RPMI8226 (cell line): ENCODE measurements at regions not wholly inside any gene's neighbourhood (a gene's known extent, or its start where the extent isn't known, plus 50 kb on each side); places are given as distances from the start of the nearest gene placed in this dataset.

Experiments used
- DNase-seq: peaks from one replicate; pipeline ENCODE4 v3.0.0-alpha.2; 2015

GRCh38 chr7:156089222-156089621, 277.0 kb upstream of the SHH start:
- no peak for DNase-seq

GRCh38 chr7:156088115-156088514, 275.9 kb upstream of the SHH start:
- DNase-seq: no peak

DNA sequence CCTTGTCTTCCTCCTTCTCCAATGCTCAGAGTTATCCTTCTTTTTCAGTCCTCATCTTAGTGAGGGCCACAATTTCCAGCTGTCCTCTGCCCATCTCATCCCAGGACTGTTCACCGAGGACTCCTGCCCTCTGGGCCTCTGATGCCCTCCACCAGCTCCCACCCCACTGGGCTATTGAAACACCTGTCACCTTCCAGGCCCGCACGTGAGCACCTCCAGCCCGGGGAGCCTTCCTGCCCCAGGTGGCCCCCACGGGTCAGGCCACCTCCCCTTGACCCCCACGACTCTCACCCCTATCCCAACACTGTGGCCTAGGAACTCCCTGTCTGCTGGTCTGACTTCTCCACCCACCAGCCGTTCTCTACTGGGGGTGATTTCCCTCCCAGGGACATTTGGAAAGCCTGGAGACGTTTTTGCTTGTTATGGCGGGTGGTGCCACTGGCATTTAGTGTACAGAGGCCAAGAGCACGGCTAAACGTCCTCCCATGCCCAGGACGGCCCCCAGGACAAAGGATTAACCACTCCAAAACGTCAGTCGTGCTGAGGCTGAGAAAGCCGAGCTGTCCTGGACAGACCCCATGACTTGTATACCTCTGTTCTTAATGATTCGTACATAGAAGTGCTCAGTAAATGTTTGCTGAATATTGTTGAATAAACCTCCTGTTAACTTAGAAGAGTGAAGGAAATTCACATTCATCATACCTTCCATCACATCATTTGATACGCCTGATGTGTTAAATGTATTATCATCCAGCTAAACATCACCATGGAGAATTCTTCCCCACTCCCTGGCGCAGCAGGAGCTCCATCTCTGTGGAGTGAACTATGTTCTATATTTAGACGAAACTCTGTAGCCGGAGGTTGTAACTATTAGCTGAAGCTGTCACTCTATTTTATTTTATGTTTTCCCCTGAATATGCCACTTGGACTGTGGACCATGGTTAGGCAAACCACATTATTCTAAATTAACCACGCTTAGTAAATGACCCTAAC, 270.1 kb upstream of the SHH start:
- DNase-seq: no peak

DNA sequence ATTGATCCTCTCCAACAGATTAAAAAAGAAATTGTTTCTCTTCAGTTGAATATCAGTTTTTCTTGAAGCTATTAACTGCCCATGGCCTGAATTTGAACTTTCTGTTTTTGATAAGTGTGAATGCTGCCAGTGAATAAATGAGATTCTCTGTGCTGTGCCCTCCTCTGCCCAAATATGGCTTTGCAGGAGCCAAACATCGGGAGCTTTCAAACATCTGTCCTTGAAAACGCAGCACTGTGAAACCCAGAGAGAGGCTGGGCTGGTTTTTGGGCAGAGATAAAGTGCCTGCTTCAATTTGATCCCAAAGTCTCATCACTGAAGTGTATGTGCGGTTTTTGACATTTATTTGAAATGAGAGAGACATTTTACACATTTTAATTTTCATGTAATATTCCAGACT, 268.3 kb upstream of the SHH start:
- DNase-seq: no peak

- no peak for DNase-seq
Measured at GRCh38 chr7:156080046-156080445, 267.8 kb upstream of the SHH start.

- DNase-seq: no peak
Measured at GRCh38 chr7:156079156-156079555, 266.9 kb upstream of the SHH start.

GRCh38 chr7:156074982-156075615, 262.8 kb upstream of the SHH start:
- DNase-seq: no peak

DNA sequence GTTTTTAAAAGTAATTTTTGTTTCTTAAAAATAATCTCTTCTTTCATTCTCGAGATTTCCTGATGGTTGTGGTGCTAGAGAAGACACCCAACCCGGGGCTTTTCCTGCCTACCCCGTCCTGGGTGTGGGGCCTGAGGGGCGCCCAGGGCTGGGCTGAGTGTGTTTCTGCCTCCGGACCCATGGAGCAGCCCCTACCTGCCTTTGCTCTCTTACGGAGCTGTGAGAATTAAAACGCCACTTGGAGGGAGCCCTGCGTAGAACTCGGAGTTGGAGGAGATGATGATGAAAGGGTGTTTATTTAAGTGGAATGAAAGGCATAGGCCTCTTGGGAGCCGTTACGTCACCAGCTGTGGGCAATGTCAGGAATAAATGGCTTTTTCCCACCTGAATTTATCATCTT, 261.8 kb upstream of the SHH start:
- no peak for DNase-seq

GRCh38 chr7:156073366-156074052, 261.2 kb upstream of the SHH start:
- no peak for DNase-seq

DNA sequence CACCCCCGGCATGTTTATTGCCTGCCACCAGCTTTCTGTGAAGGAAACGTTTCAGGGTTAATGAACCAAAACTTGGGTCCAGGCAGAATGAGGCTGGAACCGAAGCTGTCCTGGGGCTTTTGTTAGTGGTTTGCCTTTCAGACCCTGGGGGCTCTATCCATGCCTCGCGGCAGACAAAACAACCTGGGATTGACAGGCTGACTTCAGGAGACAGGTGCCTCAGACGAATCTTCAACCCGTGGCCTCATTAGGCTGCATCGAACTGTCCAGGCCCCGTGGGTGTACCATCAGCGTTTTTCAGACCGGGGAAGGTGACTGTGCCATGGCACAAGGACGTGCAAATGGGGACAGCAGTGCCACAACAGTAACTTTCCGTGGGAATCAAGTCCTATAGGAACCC, 259.3 kb upstream of the SHH start:
- no peak for DNase-seq

GRCh38 chr7:156069891-156070290, 257.6 kb upstream of the SHH start:
- no peak for DNase-seq

GRCh38 chr7:156067156-156067555, 254.9 kb upstream of the SHH start:
- no peak for DNase-seq

GRCh38 chr7:156065400-156065799, 253.1 kb upstream of the SHH start:
- DNase-seq: no peak

GRCh38 chr7:156064971-156065386, 252.7 kb upstream of the SHH start:
- DNase-seq: no peak

DNA sequence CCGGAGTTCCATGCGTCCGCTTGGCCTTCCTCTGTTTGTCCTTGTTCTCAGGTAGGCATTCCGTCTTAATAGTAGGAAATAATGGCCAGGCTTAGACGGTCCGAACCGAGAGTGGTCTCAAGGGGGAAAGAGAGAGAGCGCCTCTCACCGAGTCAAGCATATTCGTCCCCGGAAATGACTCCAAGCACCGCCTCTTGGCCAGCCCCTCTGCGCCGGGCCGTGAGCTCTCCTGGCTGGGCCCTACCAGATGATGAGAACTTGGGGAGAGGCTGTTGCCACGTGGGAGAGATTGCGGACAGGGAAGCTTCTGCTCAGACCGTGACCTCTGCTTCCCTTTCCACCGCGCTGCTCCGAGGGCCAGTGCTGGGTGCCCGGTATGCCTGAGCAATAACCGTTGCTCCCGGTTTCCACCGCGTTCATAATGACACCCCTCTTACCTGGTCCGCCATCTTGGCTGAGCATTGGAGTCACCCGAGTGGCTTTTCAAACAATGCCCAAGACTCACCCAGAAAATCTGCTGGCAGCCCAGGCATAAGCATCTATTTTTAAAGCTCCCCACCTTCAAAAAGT, 251.1 kb upstream of the SHH start:
- no peak for DNase-seq

DNA sequence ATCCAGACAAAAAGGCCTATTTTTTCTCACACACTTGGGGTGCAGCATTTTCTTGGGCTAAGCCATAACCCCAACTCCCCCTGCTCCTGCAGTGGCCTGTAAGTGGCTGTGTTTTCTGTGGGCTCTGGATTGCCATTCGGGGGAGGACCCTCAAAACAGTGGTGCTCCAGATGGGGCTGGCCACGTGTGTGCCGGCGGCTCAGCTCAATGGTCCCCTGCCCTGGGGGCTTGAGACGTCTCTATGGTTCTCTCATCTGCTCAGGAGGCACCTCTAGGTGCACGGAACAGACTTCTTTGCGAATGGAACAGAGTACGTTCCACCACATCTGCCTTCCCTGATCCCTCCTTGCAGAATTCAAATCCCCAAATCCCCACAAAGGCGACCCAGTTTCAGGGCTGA, 250.0 kb upstream of the SHH start:
- DNase-seq: no peak

- no peak for DNase-seq
Measured at GRCh38 chr7:156061689-156062255, 249.5 kb upstream of the SHH start.

DNA sequence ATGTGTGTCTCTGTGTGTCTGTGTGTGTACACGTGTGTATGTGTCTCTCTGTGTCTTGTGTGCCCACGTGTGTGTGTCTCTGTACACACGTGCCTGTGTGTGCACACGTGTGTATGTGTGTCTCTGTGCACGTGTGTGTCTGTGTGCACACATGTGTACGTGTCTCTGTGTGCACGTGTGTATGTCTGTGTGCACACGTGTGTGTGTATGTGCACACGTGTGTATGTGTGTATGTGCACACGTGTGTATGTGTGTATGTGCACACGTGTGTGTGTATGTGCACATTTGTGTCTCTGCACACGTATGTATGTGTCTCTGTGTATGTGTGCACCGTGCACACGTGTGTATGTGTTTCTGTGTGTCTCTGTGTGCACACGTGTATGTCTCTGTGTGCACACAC, 248.7 kb upstream of the SHH start:
- DNase-seq: no peak

- no peak for DNase-seq
Measured at GRCh38 chr7:156059369-156059768, 247.1 kb upstream of the SHH start.

GRCh38 chr7:156058248-156058647, 246.0 kb upstream of the SHH start:
- DNase-seq: no peak

DNA sequence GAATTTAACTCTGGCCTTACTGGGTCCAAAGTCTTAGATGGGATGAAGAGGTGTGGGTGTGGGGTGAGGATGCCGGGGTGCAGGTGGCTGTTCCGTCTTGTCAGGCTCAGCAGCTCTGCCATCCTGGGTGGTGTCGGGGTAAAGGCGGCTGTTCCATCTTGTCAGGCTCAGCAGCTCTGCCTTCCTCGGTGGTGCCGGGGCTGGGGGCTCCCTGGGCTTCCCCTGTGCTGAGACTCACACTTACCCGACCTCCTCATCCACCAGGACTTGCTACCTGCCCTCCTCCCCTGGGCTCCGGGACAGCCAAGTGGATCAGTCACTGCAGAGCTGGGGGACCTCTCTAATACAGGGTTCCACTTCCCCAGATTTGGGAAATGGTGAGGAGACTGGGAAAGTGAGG, 244.3 kb upstream of the SHH start:
- no peak for DNase-seq

DNA sequence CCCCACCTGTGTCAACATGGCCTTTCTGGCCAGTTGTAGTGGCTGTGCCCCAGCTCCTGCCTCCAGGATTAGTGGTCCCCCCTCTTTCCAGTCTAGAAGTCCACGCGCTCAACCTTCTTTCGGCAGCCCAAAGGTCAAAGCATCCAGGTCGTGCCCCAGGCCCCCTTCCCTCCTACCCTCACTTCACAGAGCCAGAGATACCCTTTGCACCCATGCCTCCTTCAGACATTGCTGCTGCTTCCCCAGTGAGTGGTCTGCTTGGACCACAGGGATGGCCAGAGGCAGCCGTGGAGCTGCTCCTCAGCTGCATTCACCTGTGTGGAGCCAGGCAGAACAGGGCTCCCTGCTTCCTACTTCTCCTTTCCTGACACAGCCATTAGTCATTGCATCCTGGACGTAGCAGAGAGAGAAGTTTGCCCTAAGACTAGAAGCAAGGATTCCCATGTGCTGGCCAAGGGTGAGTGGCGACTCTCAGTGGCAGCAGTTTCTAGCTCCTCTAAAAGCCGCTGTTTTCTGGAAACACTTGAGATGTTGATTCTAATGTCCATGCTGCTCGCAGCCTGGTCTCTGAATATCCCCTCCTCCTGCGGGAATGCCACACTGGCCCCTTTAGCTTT, 243.1 kb upstream of the SHH start:
- no peak for DNase-seq

DNA sequence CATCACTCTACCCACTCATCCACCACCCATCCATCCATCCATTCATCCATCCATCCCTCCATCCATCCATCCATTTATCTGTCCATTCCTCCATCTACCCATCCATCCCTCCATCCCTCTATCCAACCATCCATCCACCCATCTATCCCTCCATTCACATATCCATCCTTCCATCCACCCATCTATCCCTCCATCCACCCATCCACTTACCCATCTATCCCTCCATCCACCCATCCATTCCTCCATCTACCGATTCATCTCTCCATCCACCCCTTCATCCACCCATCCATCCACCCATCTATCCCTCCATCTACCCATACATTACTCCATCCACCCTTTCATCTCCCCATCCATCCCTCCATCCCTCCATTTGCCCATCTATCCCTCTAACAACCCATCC, 239.6 kb upstream of the SHH start:
- no peak for DNase-seq
